Central memory CD4-positive, alpha-beta T cell (primary cell): ENCODE measurements at regions not wholly inside any gene's neighbourhood (a gene's known extent, or its start where the extent isn't known, plus 50 kb on each side); places are given as distances from the start of the nearest gene placed in this dataset.
"Not testable (repeated sequence)": the region's sequence is repeated elsewhere in the genome, so short reads cannot be mapped to it uniquely, and the experiment has no call there.

Experiments
- DNase-seq: peaks from one replicate; pipeline ENCODE4 v3.0.0; 2022

DNA sequence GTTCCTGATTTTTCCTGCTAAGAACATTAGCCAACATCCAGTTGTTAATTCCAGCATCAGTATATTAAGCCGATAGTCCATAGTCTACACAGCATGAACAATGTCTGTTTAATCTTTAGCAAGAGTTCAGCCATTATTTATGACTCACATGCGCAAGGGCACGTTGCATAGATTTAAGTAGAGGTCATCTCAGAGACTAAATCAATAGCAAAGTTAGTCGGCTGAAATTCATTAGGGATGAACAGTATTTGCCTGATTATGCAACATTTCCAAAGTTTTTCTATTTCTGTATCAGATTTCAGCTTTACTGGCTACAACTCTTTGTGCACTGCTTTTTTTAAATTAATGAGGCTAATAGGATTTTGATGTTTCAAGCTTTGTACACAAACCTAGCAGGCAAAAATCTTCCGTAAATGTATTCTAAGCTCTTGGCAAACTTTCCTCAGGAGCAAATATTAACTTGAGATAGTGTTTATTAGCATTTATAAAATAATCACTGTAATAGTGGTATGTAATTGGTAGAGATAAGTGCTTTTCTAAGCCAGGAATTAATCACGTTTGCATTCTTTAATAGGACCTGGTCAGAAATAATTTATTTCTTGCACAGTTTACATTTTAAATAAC is 578.7 kb upstream of the ID2 start:
- no peak for DNase-seq

DNA sequence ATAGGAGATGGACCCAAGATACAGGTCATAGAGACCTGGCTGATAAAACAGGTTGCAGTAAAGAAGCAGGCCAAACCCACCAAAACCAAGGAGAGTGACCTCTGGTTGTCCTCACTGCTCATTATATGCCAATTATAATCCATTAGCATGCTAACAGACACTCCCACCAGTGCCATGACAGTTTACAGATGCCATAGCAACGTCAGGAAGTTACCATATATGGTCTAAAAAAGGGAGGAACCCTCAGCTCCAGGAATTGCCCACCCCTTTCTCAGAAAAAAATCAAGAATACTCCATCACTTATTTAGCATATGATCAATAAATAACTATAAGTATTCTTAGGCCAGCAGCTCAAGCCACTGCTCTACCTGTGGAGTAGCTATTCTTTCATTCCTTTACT is 574.7 kb upstream of the ID2 start:
- no peak for DNase-seq

DNA sequence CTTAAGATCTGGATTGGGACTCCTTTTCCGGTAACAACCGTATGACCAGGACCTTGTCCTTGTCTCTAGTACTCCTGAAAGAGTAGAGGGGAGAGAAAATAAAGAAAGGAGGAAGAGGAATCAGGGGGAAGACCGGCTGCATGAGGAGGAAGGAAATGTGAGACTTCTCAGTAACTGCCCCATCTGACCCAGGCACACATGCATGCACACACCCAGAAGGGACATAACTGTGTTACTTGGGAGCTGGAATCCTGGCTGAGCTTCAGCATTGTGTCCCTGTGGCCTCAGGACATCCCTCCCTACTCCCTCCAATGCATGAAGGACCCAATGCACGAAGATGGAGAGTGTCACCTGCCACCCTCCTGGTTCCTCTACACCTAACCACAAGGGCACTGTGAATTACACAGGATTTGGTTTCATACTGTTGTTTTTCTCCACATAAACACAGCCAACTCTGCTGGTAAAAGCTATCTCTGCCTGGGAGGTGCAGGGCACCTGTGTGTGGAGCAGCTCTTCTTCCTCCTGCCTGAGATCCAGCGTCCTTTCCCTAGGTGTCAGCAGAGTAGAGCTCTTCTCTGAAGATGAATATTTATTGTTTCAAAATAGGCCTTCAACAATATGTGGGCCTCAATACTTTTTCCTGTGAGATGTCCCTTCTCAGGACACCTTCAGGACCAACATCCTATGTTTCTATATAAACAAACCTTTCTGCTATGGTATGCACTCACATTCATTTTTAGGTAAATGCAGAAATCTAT is 574.1 kb upstream of the ID2 start:
- no peak for DNase-seq

DNA sequence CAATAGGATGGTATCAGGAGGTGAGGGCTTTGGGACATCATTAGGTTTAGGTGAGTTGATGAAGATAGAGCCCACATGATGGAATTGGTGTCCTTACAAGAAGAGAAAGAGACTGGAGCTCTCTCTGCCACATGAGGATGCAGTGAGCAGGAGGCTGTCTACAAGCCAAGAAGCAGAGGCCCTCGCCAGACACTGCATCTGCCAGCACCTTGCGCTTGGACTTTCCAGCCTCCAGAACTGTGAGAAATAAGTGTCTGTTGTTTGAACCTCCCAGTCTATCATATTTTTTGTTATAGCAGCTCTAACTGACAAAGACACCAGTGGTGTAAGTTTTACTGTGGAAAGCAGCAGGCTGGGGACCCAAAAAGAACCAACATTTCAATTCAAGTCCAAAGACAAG is 571.1 kb upstream of the ID2 start:
- no peak for DNase-seq

DNA sequence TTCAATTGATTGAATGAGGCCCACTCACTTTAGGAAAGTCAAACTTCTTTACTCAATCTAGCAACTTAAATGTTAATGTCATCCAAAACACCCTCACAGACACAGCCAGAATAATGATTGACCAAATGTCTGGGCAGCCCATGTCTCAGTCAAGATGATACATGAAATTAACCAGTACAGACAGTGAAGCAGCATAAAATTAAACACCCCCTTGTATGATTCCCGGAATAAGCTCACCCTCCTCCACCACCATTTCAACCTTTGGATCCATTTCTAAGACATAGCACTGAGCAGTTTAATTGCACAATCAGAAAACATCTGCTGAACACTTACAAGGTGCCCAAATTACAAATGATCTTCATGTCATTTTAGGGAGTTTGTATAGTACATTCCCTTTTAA is 570.7 kb upstream of the ID2 start:
- no peak for DNase-seq

DNA sequence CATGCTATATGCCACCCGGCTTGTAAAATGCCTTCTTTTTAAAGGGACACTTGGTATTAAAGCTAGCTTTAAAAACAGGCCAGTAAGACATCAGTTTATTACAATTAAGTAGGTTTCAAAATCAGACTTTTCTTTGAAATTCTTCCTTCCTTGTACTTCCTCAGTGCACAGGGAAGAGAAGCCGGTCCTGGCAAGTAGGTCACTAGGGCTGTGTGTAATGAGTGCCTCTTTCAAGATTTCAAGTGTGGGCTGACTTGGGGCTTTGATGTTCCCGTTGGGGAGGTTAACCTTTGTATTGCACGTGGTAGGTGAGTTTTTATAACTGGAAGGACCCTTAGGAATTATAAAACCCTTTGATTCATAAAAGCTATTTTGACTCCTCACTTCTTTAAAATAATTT is 566.4 kb upstream of the ID2 start:
- no peak for DNase-seq

DNA sequence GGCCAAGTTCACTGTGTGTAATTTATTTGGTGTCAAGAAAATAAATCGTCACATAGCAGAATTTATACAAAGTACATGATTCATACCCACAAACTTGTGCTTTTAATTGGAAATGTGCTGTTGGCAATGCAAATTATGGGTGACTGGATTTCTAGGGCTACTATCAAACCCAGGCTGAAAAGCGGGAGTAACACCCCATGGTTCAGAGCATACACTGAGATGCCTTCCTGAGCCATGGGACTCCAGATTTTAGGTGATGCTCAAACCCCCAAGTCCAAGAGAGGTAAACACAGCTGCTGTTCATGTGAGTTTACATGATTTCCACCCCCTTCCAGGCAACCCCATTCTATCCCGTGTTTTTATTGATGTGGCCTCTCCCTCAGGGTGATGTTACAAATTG is 565.9 kb upstream of the ID2 start:
- no peak for DNase-seq

DNA sequence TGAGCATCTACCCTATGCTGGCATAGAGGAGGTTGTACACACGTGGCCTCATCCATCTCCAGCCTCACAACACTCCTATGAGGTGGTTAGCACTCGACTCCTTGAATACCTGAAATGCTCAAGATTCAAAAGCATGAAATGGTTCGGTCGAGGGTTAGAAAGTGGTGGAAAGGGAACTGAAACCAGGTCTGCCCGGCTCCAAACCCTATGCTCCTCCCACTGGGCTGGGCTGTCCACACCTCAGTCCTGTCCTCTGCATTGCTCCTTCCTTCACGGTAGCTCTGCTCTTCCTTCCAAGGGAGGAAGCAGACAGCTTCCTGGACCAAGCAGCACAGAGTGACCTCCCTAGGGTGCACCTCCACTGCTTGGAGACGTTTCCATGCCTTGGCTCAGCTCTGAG is 565.2 kb upstream of the ID2 start:
- no peak for DNase-seq

DNA sequence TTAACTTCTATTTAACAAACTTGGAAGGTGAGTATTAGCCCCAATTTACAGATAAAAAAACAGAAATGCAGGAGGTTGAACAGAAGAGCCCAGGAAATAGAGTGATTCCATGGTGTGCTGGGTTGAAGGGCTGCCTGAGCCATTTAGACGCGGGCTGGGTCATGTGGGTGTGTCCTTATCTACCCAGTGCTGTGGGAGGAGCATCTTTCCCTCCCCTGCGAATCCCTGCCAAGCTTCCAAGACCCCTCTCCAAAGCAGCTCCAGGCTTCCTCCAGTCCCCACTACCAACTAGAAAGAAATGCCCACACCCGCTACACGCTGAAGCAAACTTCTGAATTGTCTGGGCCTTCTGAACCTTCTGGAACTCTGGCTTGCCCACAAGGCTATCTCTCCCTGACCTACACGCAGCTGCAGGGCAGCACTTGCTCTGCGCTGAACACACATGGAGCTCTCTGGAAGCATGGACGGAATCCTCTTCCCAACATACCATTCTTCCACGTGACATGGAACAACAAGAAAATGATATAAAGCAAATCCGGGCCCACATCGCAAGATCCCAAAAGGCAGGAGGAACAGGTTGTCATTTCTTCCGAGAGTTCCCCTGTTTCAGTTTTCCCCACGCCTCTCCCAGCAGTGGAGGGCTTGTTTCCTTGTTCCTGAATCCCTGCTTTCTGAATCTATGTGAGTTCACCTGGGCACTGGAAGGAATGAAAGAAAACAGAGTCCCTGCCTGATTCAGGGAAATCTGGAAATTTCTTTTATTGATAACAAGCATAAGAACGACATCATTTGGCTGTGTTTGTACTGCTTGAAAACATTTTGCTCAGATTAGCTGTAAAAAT is 562.7 kb upstream of the ID2 start:
- no peak for DNase-seq

DNA sequence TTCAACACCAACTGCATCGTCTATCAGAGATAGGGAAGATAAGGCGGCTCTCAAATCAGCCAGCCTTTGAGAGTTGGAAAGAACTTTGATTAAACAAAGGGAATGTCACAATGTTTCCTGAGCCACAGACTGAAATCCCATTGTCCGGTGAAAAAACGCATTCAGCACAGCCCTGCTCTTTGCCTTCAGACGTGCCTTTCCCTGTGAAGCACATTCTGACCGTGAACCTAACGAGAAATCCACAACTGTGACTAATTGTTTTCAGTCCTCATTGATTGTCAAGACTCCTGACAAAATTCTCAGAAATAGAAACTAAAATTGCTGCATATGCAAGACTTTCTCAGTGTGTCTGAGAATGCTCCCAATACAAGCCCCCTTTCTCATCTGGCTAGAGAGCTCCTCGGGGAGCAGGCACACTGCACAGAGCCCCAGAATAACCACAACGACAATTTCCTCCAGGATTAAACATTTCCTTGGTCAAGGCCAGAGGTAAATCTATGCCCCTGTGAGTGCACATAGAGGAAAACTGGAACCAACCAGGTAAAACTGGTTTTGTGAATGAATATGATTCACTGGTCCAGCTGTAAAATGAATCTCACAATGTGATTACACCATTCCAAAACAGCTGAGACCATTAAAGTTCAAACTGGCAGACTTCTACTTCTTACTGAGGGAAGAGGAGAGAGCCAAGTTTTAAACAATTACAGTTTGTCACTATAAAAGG is 561.9 kb upstream of the ID2 start:
- DNase-seq = no peak

DNA sequence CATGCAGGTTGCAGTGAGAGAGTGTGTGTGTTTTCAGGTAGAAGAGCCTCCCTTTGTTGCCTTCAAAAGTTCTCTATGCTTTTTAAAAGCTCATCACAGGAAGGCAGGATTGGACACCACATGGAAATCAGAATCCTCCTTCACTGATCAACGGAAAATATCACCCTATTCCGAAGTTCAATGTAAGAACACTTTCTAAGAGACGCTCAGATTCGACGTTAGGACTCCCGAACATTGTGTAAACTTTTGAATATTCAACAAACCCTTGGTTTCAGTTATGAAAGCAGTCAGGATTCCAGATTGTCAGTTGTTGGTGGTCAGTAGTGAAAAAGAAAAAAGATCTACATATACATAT is 561.4 kb upstream of the ID2 start:
- no peak for DNase-seq

DNA sequence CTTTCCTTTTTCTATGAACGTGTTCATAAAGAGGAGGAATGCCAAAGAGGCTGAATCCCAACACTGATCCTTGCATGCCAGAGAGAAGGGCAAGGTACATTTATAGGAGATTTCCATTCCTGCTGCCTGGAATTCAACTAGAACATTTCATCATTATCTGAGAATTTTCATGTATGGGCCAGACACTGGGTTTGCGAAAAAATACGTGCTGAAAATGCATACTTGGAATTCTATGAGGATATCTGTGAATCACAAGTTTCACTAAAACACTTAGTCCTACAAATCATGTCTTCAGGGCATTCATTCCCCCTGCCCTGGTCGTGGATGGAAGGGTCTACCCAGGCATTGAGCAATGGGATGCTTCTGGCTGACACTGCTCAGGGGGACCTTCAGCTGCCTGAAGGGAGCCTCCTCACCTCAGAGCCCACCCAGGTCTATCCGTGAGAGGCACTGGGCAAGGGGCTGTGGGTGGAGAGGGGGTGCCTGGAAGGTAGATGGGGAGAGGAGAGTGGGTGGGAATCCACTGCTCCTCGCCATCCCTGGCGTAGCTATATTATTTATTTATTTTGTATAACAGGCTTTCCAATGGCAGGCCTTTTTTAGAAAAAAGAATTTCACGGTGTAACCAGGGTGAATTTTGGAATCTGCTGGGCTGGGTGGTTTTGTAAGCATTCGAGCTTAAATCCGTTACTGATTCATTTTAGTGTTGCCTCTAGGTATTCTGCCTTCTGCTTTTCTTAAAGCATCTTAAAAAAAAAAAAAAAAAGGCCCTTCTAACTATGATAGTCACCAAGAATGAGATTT is 560.6 kb upstream of the ID2 start:
- DNase-seq = no peak

DNA sequence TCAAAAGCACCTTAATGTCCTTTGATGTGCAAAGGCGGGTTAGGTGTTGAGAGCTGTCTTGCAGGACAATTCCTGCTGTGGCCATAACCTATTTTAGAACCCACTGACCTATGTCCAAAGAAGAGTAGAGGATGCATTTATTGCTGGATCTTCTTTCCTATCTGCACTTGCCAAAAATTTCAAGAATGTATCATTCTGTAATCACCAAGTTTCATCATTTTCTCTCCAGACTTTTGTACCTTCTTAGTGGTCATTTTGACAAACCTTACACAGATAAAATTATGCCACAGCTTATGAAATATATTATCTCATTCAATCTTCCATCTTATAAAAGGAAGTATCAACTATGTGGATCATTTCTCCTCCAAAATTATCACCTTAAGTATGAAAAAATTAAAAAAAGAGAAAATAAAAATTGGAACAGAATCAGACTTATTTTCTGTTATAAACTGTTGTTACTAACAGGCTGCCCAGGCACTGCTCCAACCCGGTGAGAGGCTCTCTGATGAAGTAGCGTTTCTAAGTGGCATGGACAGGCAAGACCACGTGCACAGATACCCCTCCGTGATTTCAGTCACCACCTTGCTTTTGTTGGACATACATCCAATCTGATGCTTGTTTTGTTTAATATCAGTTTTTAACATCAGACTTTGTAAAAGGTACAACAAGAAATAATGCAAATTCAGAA is 559.9 kb upstream of the ID2 start:
- DNase-seq = no peak

DNA sequence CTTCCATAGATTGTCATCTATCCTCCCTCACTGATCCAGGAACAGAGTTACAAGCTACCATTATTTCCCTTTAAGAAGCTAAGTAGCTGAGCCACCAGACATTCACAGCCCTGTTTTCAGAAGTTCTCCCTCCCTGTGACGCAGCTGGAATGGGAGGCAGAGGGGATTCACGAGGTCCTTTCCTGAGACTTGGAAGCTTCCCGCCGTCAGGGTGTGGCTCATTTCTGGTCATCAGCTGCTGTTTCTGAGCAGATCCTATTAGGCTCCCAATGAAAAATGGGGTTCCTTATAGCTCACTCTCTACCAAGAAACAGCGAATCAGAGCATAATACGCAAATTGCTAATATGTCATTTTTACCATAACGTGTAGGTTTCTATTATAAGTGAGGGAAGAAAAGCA is 559.3 kb upstream of the ID2 start:
- no peak for DNase-seq

DNA sequence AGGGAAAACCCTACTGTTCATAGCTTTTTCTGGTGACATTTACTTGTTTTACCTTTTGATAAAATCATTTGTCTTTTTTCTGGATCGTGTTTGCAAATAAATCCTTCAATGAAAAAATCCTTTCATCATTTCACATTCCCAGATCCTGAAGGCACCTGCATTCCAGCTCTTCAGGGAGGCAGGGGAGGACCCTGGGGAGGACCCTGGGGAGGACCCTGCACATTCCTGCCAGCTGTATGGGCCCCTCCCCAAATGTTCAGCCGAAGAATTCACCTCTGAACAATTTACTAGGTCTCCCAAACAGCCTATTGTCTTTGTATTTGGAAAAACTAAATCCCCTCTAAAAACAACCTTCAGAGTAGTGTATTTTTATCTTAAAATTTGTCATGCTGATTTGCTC is 558.4 kb upstream of the ID2 start:
- no peak for DNase-seq

DNA sequence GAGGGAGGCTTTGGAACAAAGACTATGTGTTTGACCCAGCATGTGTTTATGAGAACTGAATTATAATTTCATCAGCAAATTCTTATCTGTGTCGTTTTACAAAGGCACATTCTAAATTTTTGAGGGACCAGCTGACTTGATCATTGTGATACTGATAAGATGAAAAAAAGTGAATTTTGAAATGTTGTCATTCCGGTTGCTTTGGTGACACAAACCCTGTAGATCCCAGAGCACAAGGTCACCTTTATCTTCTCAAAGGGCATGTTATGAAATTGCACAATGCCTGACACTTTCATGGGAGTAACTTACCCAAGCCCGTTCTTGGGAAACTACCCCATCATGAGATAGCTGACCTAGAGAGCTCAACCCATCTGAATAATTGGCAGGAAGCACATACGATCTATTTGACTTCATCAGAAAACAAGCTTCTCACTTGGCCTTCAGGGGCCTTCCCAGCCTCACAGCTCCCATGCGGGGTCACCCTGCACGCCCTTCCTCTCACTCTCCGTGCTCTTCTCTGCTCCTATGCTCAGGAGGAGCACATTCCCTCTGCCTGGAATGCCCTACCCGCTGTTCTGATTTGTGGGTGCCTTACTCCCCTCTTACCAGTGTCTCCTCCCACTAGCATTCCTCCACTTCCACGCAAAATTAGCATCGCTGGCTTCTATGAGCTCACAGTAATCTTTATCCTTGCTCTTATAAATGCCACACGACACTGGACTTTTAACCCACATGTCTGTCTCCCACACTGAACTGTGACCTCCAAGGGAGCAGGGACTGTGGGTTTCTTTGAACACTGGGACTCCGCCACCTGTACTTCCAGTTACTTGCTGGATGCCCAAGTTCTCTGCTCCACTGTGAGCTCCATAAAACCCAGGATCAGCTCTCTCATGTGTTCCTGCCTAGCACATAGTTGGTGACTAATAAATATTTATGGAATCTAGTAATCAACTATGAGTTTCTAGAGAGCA is 555.8 kb upstream of the ID2 start:
- no peak for DNase-seq

DNA sequence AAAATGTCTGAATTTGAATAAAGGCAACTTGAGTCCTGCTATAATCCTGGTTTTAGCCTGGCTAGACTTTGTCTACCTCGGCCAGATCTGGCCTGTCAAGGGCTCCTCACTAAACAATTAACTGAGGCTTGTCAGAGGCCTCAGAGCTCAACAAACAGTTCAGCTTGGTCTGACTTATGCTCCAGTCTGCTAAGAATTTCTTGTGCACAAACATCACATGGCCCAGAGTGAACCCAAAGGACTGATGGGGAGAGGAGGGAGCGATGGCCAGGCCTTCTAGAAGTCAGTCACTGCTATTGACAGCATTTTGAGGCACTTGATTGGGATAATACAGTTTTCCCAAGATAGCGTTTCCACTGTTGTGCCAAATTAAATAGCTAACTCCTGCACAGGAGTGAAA is 555.1 kb upstream of the ID2 start:
- DNase-seq = no peak

DNA sequence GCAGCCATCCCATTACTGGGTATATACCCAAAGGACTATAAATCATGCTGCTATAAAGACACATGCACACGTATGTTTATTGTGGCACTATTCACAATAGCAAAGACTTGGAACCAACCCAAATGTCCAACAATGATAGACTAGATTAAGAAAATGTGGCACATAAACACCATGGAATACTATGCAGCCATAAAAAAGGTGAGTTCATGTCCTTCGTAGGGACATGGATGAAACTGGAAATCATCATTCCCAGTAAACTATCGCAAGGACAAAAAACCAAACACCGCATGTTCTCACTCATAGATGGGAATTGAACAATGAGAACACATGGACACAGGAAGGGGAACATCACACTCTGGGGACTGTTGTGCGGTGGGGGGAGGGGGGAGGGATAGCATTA is 550.4 kb upstream of the ID2 start:
- not testable (repeated sequence) for DNase-seq

DNA sequence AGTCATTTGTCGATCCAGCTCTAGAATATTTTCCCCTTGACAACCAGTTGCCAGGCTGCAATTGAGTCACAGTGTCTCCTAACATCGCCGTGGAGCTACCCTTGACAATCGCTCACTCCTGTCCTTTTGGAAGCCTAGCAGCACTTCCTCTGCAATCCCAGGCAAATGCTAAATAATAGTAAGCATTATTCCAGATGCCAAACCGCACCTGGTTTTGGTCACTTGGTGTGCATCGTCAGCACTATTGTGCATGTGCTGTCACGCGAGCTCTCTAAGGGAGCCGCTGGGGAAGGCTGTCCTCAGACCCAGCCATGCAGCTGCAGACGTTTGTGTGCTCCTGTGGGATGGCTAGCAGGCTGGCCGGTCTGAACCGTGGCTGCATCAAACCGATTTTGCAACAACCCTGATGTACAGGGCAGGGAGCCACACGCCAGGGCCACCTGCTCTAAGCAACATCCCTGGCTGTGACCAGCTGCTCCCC is 549.5 kb upstream of the ID2 start:
- DNase-seq = no peak

DNA sequence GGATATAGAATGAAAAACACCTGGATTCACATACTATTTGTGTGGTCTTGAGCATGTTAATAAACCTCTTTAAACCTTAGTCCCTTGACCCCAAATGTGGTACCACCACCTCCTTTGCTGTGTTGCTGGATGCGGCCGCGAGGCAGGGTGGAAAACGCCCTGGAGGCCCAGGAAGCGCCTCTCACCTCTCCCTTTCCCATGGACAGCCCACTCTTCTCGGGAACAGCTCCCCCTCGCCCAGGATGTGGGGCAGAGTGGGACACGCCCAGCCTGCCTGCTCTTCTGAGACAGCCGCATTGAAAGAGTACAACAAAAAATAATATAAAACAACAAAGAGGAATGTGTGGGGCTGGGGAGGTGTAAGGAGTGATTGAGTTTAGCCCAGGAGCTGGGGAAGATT is 549.0 kb upstream of the ID2 start:
- no peak for DNase-seq

DNA sequence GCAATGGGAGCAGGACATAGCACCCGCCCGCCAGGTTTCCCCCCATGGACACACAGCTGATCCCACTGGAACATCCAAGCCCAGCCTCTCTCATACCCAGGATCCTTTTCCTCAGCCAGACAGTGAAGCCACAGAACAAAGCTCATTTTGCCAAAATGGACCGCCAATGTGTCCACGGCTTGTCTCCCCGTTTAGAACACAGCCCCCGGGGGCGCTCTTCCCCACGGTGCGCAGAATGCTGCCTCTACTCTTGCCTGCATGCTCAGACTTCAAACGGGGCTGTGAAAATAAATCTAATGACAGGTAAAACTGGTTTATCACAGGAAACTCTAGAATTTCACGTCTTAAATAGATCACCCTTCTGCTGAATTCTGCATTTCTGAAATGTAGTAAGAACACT is 548.5 kb upstream of the ID2 start:
- DNase-seq = no peak
